Colonic mucosa (tissue), 4 donors: ENCODE measurements at regions not wholly inside any gene's neighbourhood (a gene's known extent, or its start where the extent isn't known, plus 50 kb on each side); places are given as distances from the start of the nearest gene placed in this dataset.
A peak's percentile ranks its signal among the peaks of the same experiment; 100 is the strongest.
"Not testable (repeated sequence)": the region's sequence is repeated elsewhere in the genome, so short reads cannot be mapped to it uniquely, and the experiment has no call there.

Experiments used
- DNase-seq: peaks from one replicate; pipeline ENCODE4 v3.0.0-alpha.2; 2020
- H3K27ac ChIP-seq: fragments of 200-600 bp; one replicate; pipeline ENCODE4 v1.8.0; 2021
- H3K27me3 ChIP-seq: fragments of 200-600 bp; one replicate; pipeline ENCODE4 v1.8.0; 2021
- H3K36me3 ChIP-seq: fragments of 200-600 bp; one replicate; pipeline ENCODE4 v1.8.0; 2021
- H3K4me1 ChIP-seq: fragments of 200-600 bp; one replicate; pipeline ENCODE4 v1.8.0; 2021; ENCODE audit warnings: mild to moderate bottlenecking
- H3K4me3 ChIP-seq: fragments of 200-600 bp; one replicate; pipeline ENCODE4 v1.8.0; 2021
- H3K9ac ChIP-seq, 2 donors: one replicate each; pipeline ENCODE4 v1.7.0; 2013; ENCODE audit warnings: control low read depth in 2 of 2, low read depth in 2 of 2, low read length in 2 of 2
- H3K9me3 ChIP-seq: fragments of 200-600 bp; one replicate; pipeline ENCODE4 v1.8.0; 2021
- intact Hi-C: fragments of 100-400 bp; cut with DNase I; formaldehyde crosslinking; loops from one replicate; pipeline ENCODE4 v1.14.1; 2022
- donor health status: healthy.
- donor health status: DM: no; HTN: no; CAD: no.
- donor health status: DM: no; HTN: no; CAD: no.

GRCh38 chr4:49241295-49241694 lies 255.2 kb downstream of the CWH43 start:
- H3K27me3 ChIP-seq, H3K9ac ChIP-seq, H3K9me3 ChIP-seq, DNase-seq, intact Hi-C loops, H3K4me3 ChIP-seq, H3K4me1 ChIP-seq, H3K36me3 ChIP-seq, H3K27ac ChIP-seq: not testable (repeated sequence)

- H3K9me3 ChIP-seq, intact Hi-C loops, H3K4me1 ChIP-seq, H3K27ac ChIP-seq, H3K9ac ChIP-seq, H3K4me3 ChIP-seq, H3K36me3 ChIP-seq, H3K27me3 ChIP-seq, DNase-seq: not testable (repeated sequence)
Observed at GRCh38 chr4:49262786-49263185, 276.7 kb downstream of the CWH43 start.

GRCh38 chr4:49270435-49270834 lies 284.4 kb downstream of the CWH43 start:
- H3K27ac ChIP-seq, H3K36me3 ChIP-seq, H3K4me1 ChIP-seq, H3K9ac ChIP-seq, H3K27me3 ChIP-seq, H3K4me3 ChIP-seq, intact Hi-C loops, H3K9me3 ChIP-seq, DNase-seq: not testable (repeated sequence)

- H3K36me3 ChIP-seq, H3K9ac ChIP-seq, H3K27ac ChIP-seq, H3K9me3 ChIP-seq, intact Hi-C loops, H3K4me1 ChIP-seq, H3K4me3 ChIP-seq, DNase-seq, H3K27me3 ChIP-seq: not testable (repeated sequence)
Observed at GRCh38 chr4:49270912-49271311, 284.8 kb downstream of the CWH43 start.

GRCh38 chr4:49285905-49286304 lies 299.8 kb downstream of the CWH43 start:
- intact Hi-C loops, H3K27me3 ChIP-seq, H3K4me1 ChIP-seq, DNase-seq, H3K9me3 ChIP-seq, H3K9ac ChIP-seq, H3K4me3 ChIP-seq, H3K27ac ChIP-seq, H3K36me3 ChIP-seq: not testable (repeated sequence)

- H3K4me3 ChIP-seq, H3K27me3 ChIP-seq, H3K36me3 ChIP-seq, H3K9me3 ChIP-seq, H3K9ac ChIP-seq, H3K27ac ChIP-seq, intact Hi-C loops, H3K4me1 ChIP-seq: not testable (repeated sequence)
- peak; percentile 45 for DNase-seq
Observed at GRCh38 chr4:49286926-49287745, 301.1 kb downstream of the CWH43 start.

GRCh38 chr4:49287893-49288292 lies 301.8 kb downstream of the CWH43 start:
- H3K9ac ChIP-seq, H3K4me1 ChIP-seq, intact Hi-C loops, H3K27ac ChIP-seq, H3K36me3 ChIP-seq, H3K27me3 ChIP-seq, H3K9me3 ChIP-seq, H3K4me3 ChIP-seq: not testable (repeated sequence)
- peak; percentile 56 for DNase-seq

- H3K27me3 ChIP-seq, H3K36me3 ChIP-seq, intact Hi-C loops, H3K9ac ChIP-seq, H3K27ac ChIP-seq, H3K4me1 ChIP-seq, H3K4me3 ChIP-seq, H3K9me3 ChIP-seq: not testable (repeated sequence)
- DNase-seq: peak; percentile 38
Observed at GRCh38 chr4:49288796-49289195, 302.7 kb downstream of the CWH43 start.

- H3K9ac ChIP-seq, H3K4me3 ChIP-seq, intact Hi-C loops, H3K4me1 ChIP-seq, H3K27ac ChIP-seq, DNase-seq, H3K9me3 ChIP-seq, H3K36me3 ChIP-seq, H3K27me3 ChIP-seq: not testable (repeated sequence)
Observed at GRCh38 chr4:49314815-49315214, 328.7 kb downstream of the CWH43 start.

GRCh38 chr4:49320725-49321410 lies 334.8 kb downstream of the CWH43 start:
- DNase-seq, H3K36me3 ChIP-seq, H3K27me3 ChIP-seq, H3K9ac ChIP-seq, H3K9me3 ChIP-seq, H3K4me1 ChIP-seq, H3K27ac ChIP-seq, H3K4me3 ChIP-seq, intact Hi-C loops: not testable (repeated sequence)

- H3K27ac ChIP-seq, H3K36me3 ChIP-seq, H3K9ac ChIP-seq, H3K4me1 ChIP-seq, H3K4me3 ChIP-seq, DNase-seq, H3K27me3 ChIP-seq, H3K9me3 ChIP-seq, intact Hi-C loops: not testable (repeated sequence)
Observed at GRCh38 chr4:49321511-49322300, 335.6 kb downstream of the CWH43 start.

GRCh38 chr4:49322610-49323572 lies 336.8 kb downstream of the CWH43 start:
- DNase-seq, H3K4me3 ChIP-seq, H3K36me3 ChIP-seq, H3K9me3 ChIP-seq, H3K4me1 ChIP-seq, intact Hi-C loops, H3K9ac ChIP-seq, H3K27me3 ChIP-seq, H3K27ac ChIP-seq: not testable (repeated sequence)
